Retinal pigment epithelial cell (primary cell): ENCODE measurements at regions not wholly inside any gene's neighbourhood (a gene's known extent, or its start where the extent isn't known, plus 50 kb on each side); places are given as distances from the start of the nearest gene placed in this dataset.

ENCODE experiments used
- DNase-seq: peaks from one replicate; pipeline ENCODE4 v3.0.0-alpha.2; 2010; ENCODE audit warnings: low read depth
- H3K4me3 ChIP-seq: 2 replicates; pipeline ENCODE4 v1.5.1; 2011; ENCODE audit warnings: mild to moderate bottlenecking, low read length, control low read depth, moderate library complexity
- CTCF ChIP-seq: conservative IDR thresholded peaks from 2 replicates; pipeline ENCODE4 v1.5.1; 2011; ENCODE audit warnings: low read depth, low read length, control low read depth, inconsistent platforms

- no peak for TF ChIP-seq CTCF
- DNase-seq, result no peak
- H3K4me3 ChIP-seq, result no peak overlapping the region
Observed at GRCh38 chr14:66435683-66436082, 50.5 kb upstream of the CCDC196 start.
